K562 (cell line): ENCODE measurements at regions not wholly inside any gene's neighbourhood (a gene's known extent, or its start where the extent isn't known, plus 50 kb on each side); places are given as distances from the start of the nearest gene placed in this dataset.

Source experiments
- ATAC-seq: fragments of 200-7000 bp; cut with Tn5 transposase; 3 replicates; pipeline ENCODE4 v1.9.1; 2020; ENCODE audit warnings: moderate library complexity
- BruUV-seq: library from RNA; stranded (reverse); fragments of 400-500 nt; replicated peaks from 2 replicates; lab custom pipeline; 2021; lab: Mats Ljungman, UMichigan
- CTCF ChIA-PET: fragments of 300-600 bp; formaldehyde crosslinking; extraction: SDS; loops from one replicate; lab custom pipeline; 2021; ENCODE audit warnings: low intra/inter-chr PET ratio; lab: Yijun Ruan, JAX
- POLR2A ChIA-PET: fragments of 300-600, 350-650 bp; sonication (Branson Sonifier 250); formaldehyde crosslinking; extraction: SDS; loops from one replicate; lab custom pipeline; 2021; ENCODE audit warnings: antibody characterized with exemption, inconsistent platforms; lab: Yijun Ruan, JAX
- DNase-seq, 4 experiments: peaks; one replicate each; pipeline versions ENCODE4 v3.0.0 to v3.0.0-alpha.2; 2011 to 2018; ENCODE audit warnings: low spot score in 3 of 4, mixed read lengths in 3 of 4; ENCODE audit errors: extremely low read depth in 1 of 4
- FAIRE-seq: peaks from 2 replicates; lab custom pipeline; 2011; peaks lifted over from hg19 to GRCh38; lab: Jason Lieb, UNC
- H2AFZ ChIP-seq: 2 replicates; pipeline ENCODE4 v1.6.0; 2011; ENCODE audit warnings: low read depth, low read length, control low read depth, inconsistent platforms
- H3K27ac ChIP-seq: fragments of 200-600 bp; 3 replicates; pipeline ENCODE4 v1.8.0; 2011; ENCODE audit warnings: low read depth, mild to moderate bottlenecking, control low read depth, inconsistent platforms, low read length, moderate library complexity, mixed read lengths; ENCODE audit errors: extremely low read depth
- H3K27me3 ChIP-seq, 2 experiments: fragments of 300-600 bp in 1 of 2; 2 replicates in 1 of 2; 3 replicates in 1 of 2; pipeline versions ENCODE4 v1.6.0 to v1.8.0; 2011; ENCODE audit warnings: inconsistent platforms in 2 of 2, low read length in 2 of 2, mild to moderate bottlenecking in 1 of 2, mixed read lengths in 1 of 2, moderate library complexity in 1 of 2; ENCODE audit not compliant: control insufficient read depth in 2 of 2, insufficient read depth in 2 of 2
- H3K36me3 ChIP-seq: fragments of 300-600 bp; 3 replicates; pipeline ENCODE4 v1.8.0; 2011; ENCODE audit warnings: mild to moderate bottlenecking, low read length, inconsistent platforms; ENCODE audit not compliant: control insufficient read depth, insufficient read depth
- H3K4me1 ChIP-seq, 2 experiments: fragments of 200-600 bp in 1 of 2; replicated peaks in 1 of 2; 2 replicates in 1 of 2; 3 replicates in 1 of 2; pipeline versions ENCODE4 v1.5.1 to v1.8.0; 2011; ENCODE audit warnings: inconsistent platforms in 2 of 2, low read length in 2 of 2, mild to moderate bottlenecking in 1 of 2, mixed read lengths in 1 of 2, moderate library complexity in 1 of 2; ENCODE audit not compliant: control insufficient read depth in 2 of 2, insufficient read depth in 2 of 2
- H3K4me2 ChIP-seq: 2 replicates; pipeline ENCODE4 v1.6.1; 2011; ENCODE audit warnings: low read length, control low read depth, inconsistent platforms, mixed read lengths; ENCODE audit not compliant: insufficient read depth
- H3K4me3 ChIP-seq: fragments of 200-600 bp; sonication (generic), shearing (Covaris generic); 2 replicates; pipeline ENCODE4 v1.5.1; 2016; ENCODE audit warnings: control low read depth, inconsistent platforms
- H3K79me2 ChIP-seq: fragments of 200-600 bp; 3 replicates; pipeline ENCODE4 v1.8.0; 2011; ENCODE audit warnings: low read length, inconsistent platforms; ENCODE audit not compliant: control insufficient read depth, insufficient read depth
- H3K9ac ChIP-seq, 2 experiments: 2 replicates each; pipeline versions ENCODE4 v1.6.0 to v1.6.1; 2011; ENCODE audit warnings: low read depth in 2 of 2, low read length in 2 of 2, control low read depth in 1 of 2, inconsistent platforms in 1 of 2, mild to moderate bottlenecking in 1 of 2, mixed read lengths in 1 of 2; ENCODE audit not compliant: insufficient read depth in 1 of 2
- H3K9me1 ChIP-seq: one replicate; pipeline ENCODE4 v1.6.0; 2011; ENCODE audit warnings: inconsistent platforms, mild to moderate bottlenecking, low read length, moderate library complexity; ENCODE audit not compliant: control insufficient read depth, insufficient read depth
- H3K9me3 ChIP-seq: replicated peaks from 2 replicates; pipeline ENCODE4 v1.5.1; 2011; ENCODE audit warnings: low read depth, low read length, inconsistent platforms; ENCODE audit not compliant: control insufficient read depth, insufficient read depth
- H4K20me1 ChIP-seq: replicated peaks from 2 replicates; pipeline ENCODE4 v1.6.1; 2011; ENCODE audit warnings: low read length, inconsistent platforms, mixed read lengths; ENCODE audit not compliant: control insufficient read depth, insufficient read depth
- CREB1 ChIP-seq, 2 experiments: sonication (generic) in 1 of 2; formaldehyde crosslinking in 1 of 2; IDR thresholded peaks; 2 replicates each; pipeline versions ENCODE4 v1.6.1 to v1.8.0; 2012 to 2022; ENCODE audit warnings: inconsistent platforms in 1 of 2, mild to moderate bottlenecking in 1 of 2, missing genetic modification reagents in 1 of 2, moderate library complexity in 1 of 2
- NONO ChIP-seq, 2 experiments: fragments of 200-400 bp in 1 of 2; fragments of 450-650 bp in 1 of 2; formaldehyde crosslinking in 1 of 2; IDR thresholded peaks; 2 replicates each; pipeline ENCODE4 v1.6.1; 2017; ENCODE audit warnings: low read depth in 2 of 2, mild to moderate bottlenecking in 2 of 2, moderate library complexity in 2 of 2, low read length in 1 of 2
- ZNF12 ChIP-seq: sonication (generic); formaldehyde crosslinking; IDR thresholded peaks from 2 replicates; pipeline ENCODE4 v1.4.0; 2020; ENCODE audit warnings: mild to moderate bottlenecking, missing genetic modification reagents
- ZNF311 ChIP-seq: fragments of 250-450 bp; sonication (Bioruptor Pico); IDR thresholded peaks from 2 replicates; pipeline ENCODE4 v1.4.0; 2020; ENCODE audit warnings: mild to moderate bottlenecking, moderate library complexity
- ZNF586 ChIP-seq: fragments of 450-650 bp; formaldehyde crosslinking; conservative IDR thresholded peaks from 2 replicates; pipeline ENCODE4 v1.4.0; 2020; ENCODE audit warnings: mild to moderate bottlenecking, moderate library complexity
- WGBS: fragments of 100-300 bp; shearing (Covaris generic); methylation state at CpG from one replicate; pipeline ENCODE4 v1.1.6; 2016; ENCODE audit warnings: low coverage, mixed read lengths; ENCODE audit not compliant: insufficient coverage; ENCODE audit errors: missing lambda C conversion rate; 5-methylcytosine and 5-hydroxymethylcytosine counted together
- in situ Hi-C: fragments of 300-500 bp; cut with MboI; formaldehyde crosslinking; loops from 4 replicates; pipeline ENCODE4 v1.15.0; 2018; ENCODE audit warnings: inconsistent platforms, mixed read lengths
- intact Hi-C: fragments of 100-400 bp; cut with micrococcal nuclease; formaldehyde crosslinking; loops from 2 replicates; pipeline ENCODE4 v1.14.2; 2022

DNA sequence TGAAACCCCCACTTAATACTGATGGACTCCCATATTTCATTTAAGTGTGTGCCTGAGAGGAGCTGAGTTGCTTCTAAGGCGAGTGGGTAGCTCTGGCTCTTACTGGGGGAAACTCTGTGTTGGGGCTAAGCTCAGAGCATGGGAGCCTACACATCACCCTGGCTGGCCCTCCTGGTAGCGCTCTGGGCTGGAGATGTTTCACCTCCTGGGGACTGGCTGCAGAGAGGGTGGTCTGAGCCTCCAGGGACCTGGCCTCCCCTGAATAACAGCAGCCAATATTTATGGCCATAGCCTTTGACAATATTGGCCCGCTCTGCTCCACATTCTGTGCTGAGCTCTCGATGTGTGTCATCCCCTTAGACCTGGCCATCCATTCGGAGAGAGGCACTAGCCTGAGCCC, 316.5 kb downstream of the ZNF536 start:
- no peak overlapping the region for H3K9ac ChIP-seq
- no TSS peak for BruUV-seq
- H3K27me3 ChIP-seq, result peaks cover 14 to 38% of the 10 kb centered on the region in 2 experiments
- in situ Hi-C loops, result loop anchor here (10.0 kb wide), 1 partner anchor 1536 kb away; no protein-coding TSS in a partner anchor
- no peaks in the 10 kb centered on the region for H3K36me3 ChIP-seq
- no peaks in the 10 kb centered on the region; the same call in 1 of the 2 replicates for H4K20me1 ChIP-seq
- H2AFZ ChIP-seq, result no peak overlapping the region
- FAIRE-seq, result no peak
- WGBS, result 0% methylated on average over 5 of the region's 5 CpGs
- no peaks in the 10 kb centered on the region for H3K9me3 ChIP-seq
- H3K4me3 ChIP-seq, result no peak overlapping the region
- ChIA-PET CTCF (no interaction called here), POLR2A (no interaction called here)
- no peaks in the 10 kb centered on the region for H3K79me2 ChIP-seq
- peaks cover 0 to 3% of the 10 kb centered on the region in 2 experiments; a peak in 1 of 5 replicates for H3K4me1 ChIP-seq
- no peaks in the 10 kb centered on the region for H3K9me1 ChIP-seq
- intact Hi-C loops, result no loop called here
- H3K4me2 ChIP-seq, result no peak overlapping the region
- no peak for DNase-seq
- H3K27ac ChIP-seq, result no peak overlapping the region
- TF ChIP-seq CREB1 (IDR thresholded peaks at IDR 0.05) (no peak), CREB1 (CRISPR knock-in tag; IDR thresholded peaks at IDR 0.05) (no peak)
- no peak for ATAC-seq

DNA sequence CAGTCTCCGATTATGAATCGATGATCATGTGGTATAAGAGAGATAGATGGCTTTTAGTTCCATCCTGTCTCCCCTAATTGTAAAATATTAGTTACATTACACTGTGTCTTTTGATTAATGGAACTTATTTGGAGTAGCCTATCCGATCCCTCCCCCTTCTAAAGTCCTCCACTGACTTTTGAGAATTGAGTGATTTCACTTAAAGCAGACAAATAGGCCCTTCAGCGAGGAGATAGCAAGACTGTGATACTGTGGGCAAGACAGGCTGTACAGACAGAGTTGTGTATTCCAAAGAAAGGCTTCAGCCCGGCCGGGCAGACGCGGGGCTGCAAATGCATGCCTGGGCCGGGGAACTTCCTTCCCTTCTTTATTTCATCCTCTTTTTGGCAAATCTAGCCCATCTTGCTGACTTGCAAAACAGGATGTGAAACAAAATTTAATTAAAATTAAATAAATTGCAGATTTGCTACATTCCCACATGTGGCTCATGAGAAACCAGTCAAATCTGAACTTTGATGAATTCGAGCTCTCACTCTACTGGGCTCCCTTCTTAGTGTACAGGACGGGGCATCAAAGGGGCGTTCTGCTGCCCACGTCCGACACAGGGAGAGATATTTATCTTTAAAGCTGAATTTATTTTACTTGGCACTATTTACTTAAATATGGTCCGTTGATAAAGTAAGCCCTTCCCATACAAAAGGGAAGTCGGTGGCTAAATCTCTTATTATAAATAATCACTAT, 314.8 kb downstream of the ZNF536 start:
- BruUV-seq, result no TSS peak
- ATAC-seq (no peak), FAIRE-seq (no peak), DNase-seq (no peak)
- Histone ChIP-seq H4K20me1 (peaks cover 4% of the 10 kb centered on the region; the same call in 1 of the 2 replicates), H3K27ac (no peak overlapping the region), H2AFZ (no peak overlapping the region), H3K9me3 (no peaks in the 10 kb centered on the region), H3K4me2 (no peak overlapping the region), H3K4me1 (peaks cover 0 to 3% of the 10 kb centered on the region in 2 experiments; a peak in 1 of 5 replicates), H3K9ac (no peak overlapping the region), H3K9me1 (no peaks in the 10 kb centered on the region), H3K4me3 (no peak overlapping the region), H3K79me2 (no peaks in the 10 kb centered on the region), H3K36me3 (no peaks in the 10 kb centered on the region), H3K27me3 (peaks cover 13 to 42% of the 10 kb centered on the region in 2 experiments; a peak in 4 of 5 replicates)
- POLR2A ChIA-PET, result interaction anchor here (0.9 kb wide), 1 partner anchor 8 kb away, joined by 4 read pairs; no protein-coding TSS in a partner anchor
- no peak for TF ChIP-seq NONO (IDR thresholded peaks at IDR 0.05; ENCODE audit: low read depth in 2 of 2, low read length in 1 of 2)
- no peak for TF ChIP-seq ZNF311 (CRISPR knock-in tag)
- TF ChIP-seq ZNF586 (CRISPR knock-in tag), result no peak
- no peak for TF ChIP-seq ZNF12 (CRISPR knock-in tag)
- intact Hi-C loops, result no loop called here
- CTCF ChIA-PET, result no interaction called here
- in situ Hi-C loops, result loop anchor here (10.0 kb wide), 1 partner anchor 1538 kb away; no protein-coding TSS in a partner anchor
- 2% methylated on average over 16 of the region's 16 CpGs for WGBS
